Activated CD8-positive, alpha-beta T cell treated with anti-CD3 and anti-CD28 coated beads for 36 hours (primary cell): ENCODE measurements at regions not wholly inside any gene's neighbourhood (a gene's known extent, or its start where the extent isn't known, plus 50 kb on each side); places are given as distances from the start of the nearest gene placed in this dataset.

Experiments used
- ATAC-seq: fragments of 200-7000 bp; cut with Tn5 transposase; one replicate; pipeline ENCODE4 v1.10.0; 2021; ENCODE audit warnings: mild to moderate bottlenecking, moderate library complexity
- CTCF ChIA-PET: fragments of 350-600 bp; sonication (Branson Sonifier 250); formaldehyde crosslinking; loops from one replicate; lab custom pipeline; 2021; ENCODE audit warnings: antibody characterized with exemption; lab: Charles Lee
- POLR2A ChIA-PET: fragments of 350-600 bp; sonication (Branson Sonifier 250); formaldehyde crosslinking; loops from one replicate; lab custom pipeline; 2021; ENCODE audit warnings: antibody characterized with exemption; lab: Charles Lee
- DNase-seq: peaks from one replicate; pipeline ENCODE4 v3.0.0-alpha.2; 2020
- H3K27ac Mint-ChIP-seq: one replicate; pipeline ENCODE4 v1.8.0; 2021; ENCODE audit warnings: mild to moderate bottlenecking, mixed read lengths
- H3K27me3 Mint-ChIP-seq: one replicate; pipeline ENCODE4 v1.8.0; 2021; ENCODE audit warnings: mixed read lengths
- H3K36me3 Mint-ChIP-seq: one replicate; pipeline ENCODE4 v1.8.0; 2021; ENCODE audit warnings: low read depth, mixed read lengths
- H3K4me1 Mint-ChIP-seq: one replicate; pipeline ENCODE4 v1.8.0; 2021; ENCODE audit warnings: low read depth, mixed read lengths
- H3K4me3 Mint-ChIP-seq: one replicate; pipeline ENCODE4 v1.8.0; 2021; ENCODE audit warnings: mild to moderate bottlenecking, moderate library complexity, mixed read lengths
- H3K9me3 Mint-ChIP-seq: one replicate; pipeline ENCODE4 v1.8.0; 2021; ENCODE audit warnings: mixed read lengths
- CTCF ChIP-seq: fragments of 200-600 bp; IDR thresholded peaks from one replicate; pipeline ENCODE4 v1.8.0; 2022; ENCODE audit warnings: antibody characterized with exemption, mild to moderate bottlenecking
- intact Hi-C: fragments of 100-400 bp; cut with micrococcal nuclease; formaldehyde crosslinking; loops from one replicate; pipeline ENCODE4 v1.10.0; 2022

DNA sequence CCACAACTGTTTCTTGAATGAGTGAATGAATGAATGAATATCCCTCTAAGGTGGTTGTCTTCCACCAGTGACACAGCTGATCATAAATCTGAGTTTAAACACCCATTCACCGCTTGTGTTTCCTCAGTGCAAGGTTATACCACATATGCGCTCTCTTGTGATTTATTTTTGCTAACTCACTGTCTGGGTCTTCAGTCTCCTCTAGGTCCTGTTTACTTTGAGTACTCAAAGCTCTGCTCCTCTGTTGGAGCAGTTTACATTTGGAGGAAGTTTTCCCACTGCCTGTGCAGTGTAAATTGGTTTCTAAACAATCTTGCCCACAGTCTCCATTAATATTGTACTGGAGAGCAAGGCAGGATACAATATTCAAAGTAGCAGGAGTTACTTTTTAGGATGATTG, 212.6 kb upstream of the JADE1 start:
- POLR2A ChIA-PET = no interaction called here
- ATAC-seq (no peak), DNase-seq (no peak)
- Mint-ChIP-seq H3K36me3 (no peaks in the 10 kb centered on the region), H3K9me3 (peaks cover 11% of the 10 kb centered on the region), H3K27ac (no peak overlapping the region), H3K4me3 (no peak overlapping the region), H3K4me1 (no peaks in the 10 kb centered on the region), H3K27me3 (peaks cover 8% of the 10 kb centered on the region)
- no peak for TF ChIP-seq CTCF
- CTCF ChIA-PET = interaction anchor here (1.7 kb wide), 1 partner anchor 18 kb away, joined by 5 read pairs; no protein-coding TSS in a partner anchor
- intact Hi-C loops = no loop called here

- Mint-ChIP-seq H3K4me3 (no peak overlapping the region), H3K36me3 (no peaks in the 10 kb centered on the region), H3K27me3 (peaks cover 8% of the 10 kb centered on the region), H3K4me1 (no peaks in the 10 kb centered on the region), H3K27ac (no peak overlapping the region), H3K9me3 (peaks cover 11% of the 10 kb centered on the region)
- TF ChIP-seq CTCF = no peak
- intact Hi-C loops = no loop called here
- ChIA-PET POLR2A (no interaction called here), CTCF (interaction anchor here (0.8 to 1.7 kb wide), 2 partner anchors 17 to 21 kb away, joined by 3 to 5 read pairs; no protein-coding TSS in a partner anchor)
- ATAC-seq (no peak), DNase-seq (no peak)
Measured at GRCh38 chr4:128596115-128596514, 213.4 kb upstream of the JADE1 start.

DNA sequence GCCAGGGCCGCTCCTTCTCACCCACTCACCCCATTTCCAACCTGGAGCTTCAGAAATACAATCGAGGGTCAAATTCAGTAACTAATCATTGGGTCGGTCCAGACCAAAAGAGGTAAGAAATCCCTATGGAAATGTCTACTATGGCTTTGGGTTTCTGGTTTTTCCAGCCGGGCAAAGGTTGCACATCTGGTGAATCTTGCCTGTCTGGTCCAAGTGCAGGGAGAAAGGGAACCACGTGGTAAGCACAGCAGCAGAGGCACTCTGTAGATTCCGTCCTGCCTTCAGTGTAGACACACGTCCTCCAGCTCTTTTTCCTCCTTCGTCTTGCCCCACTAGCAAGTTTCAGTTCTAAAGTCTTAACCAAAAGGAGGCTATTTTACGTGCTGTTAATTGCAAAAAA, 218.0 kb upstream of the JADE1 start:
- Mint-ChIP-seq H3K4me3 (no peak overlapping the region), H3K27ac (no peak overlapping the region), H3K27me3 (peaks cover 4% of the 10 kb centered on the region), H3K9me3 (peaks cover 11% of the 10 kb centered on the region), H3K36me3 (no peaks in the 10 kb centered on the region), H3K4me1 (no peaks in the 10 kb centered on the region)
- no peak for TF ChIP-seq CTCF
- ATAC-seq (no peak), DNase-seq (no peak)
- ChIA-PET CTCF (no interaction called here), POLR2A (no interaction called here)
- intact Hi-C loops = no loop called here

GRCh38 chr4:128590773-128591172, 218.7 kb upstream of the JADE1 start:
- ChIA-PET CTCF (no interaction called here), POLR2A (no interaction called here)
- H3K27ac Mint-ChIP-seq = no peak overlapping the region
- intact Hi-C loops = no loop called here
- TF ChIP-seq CTCF = no peak
- peaks cover 7% of the 10 kb centered on the region for H3K9me3 Mint-ChIP-seq
- H3K27me3 Mint-ChIP-seq = no peaks in the 10 kb centered on the region
- ATAC-seq (no peak), DNase-seq (no peak)
- no peaks in the 10 kb centered on the region for H3K36me3 Mint-ChIP-seq
- no peak overlapping the region for H3K4me3 Mint-ChIP-seq
- no peaks in the 10 kb centered on the region for H3K4me1 Mint-ChIP-seq

DNA sequence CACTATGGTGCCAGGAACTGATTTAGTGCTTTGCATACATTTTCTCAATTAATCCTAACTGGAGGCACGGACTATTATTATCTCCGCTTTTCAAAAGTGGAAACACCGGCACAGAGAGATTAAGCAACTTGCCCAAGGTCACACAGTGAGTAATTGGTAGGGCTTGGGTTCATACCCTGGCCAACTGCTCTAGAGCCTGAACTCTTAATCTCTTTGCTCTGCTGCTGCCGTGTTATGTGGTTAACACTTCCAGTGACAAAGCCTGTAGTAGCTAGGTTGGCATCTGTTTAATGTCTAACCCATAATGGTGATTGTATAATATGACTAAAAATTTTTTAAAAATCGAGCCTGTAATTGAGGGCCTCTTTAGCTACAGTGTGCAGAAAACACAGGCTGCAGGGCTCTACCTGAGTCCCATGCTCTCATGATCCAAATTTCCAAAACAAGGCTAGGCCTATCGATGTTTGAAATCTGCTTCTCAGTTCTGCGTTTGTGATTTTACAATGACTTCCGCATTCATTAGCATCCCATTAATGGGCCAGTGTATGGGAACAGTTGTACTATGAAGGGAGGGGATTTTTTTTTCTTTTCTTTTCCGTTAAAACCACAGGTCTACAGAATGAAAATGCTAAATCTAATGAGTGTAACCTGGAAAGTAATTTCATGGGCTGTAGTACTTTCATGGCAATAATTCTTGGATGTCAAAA, 219.3 kb upstream of the JADE1 start:
- no peaks in the 10 kb centered on the region for H3K36me3 Mint-ChIP-seq
- ATAC-seq (no peak), DNase-seq (no peak)
- H3K27me3 Mint-ChIP-seq = no peaks in the 10 kb centered on the region
- no peak overlapping the region for H3K27ac Mint-ChIP-seq
- CTCF ChIA-PET = no interaction called here
- POLR2A ChIA-PET = no interaction called here
- H3K4me3 Mint-ChIP-seq = no peak overlapping the region
- intact Hi-C loops = no loop called here
- H3K9me3 Mint-ChIP-seq = peaks cover 7% of the 10 kb centered on the region
- H3K4me1 Mint-ChIP-seq = no peaks in the 10 kb centered on the region
- TF ChIP-seq CTCF = no peak
